HG02610 (cell line): ENCODE measurements at regions not wholly inside any gene's neighbourhood (a gene's known extent, or its start where the extent isn't known, plus 50 kb on each side); places are given as distances from the start of the nearest gene placed in this dataset.
"Not testable (repeated sequence)": the region's sequence is repeated elsewhere in the genome, so short reads cannot be mapped to it uniquely, and the experiment has no call there.

ENCODE experiments used
- ATAC-seq: cut with Tn5 transposase; IDR thresholded peaks from one replicate; pipeline ENCODE4 v1.9.1; 2021; ENCODE audit warnings: mild to moderate bottlenecking, moderate library complexity; ENCODE audit not compliant: unreplicated experiment

DNA sequence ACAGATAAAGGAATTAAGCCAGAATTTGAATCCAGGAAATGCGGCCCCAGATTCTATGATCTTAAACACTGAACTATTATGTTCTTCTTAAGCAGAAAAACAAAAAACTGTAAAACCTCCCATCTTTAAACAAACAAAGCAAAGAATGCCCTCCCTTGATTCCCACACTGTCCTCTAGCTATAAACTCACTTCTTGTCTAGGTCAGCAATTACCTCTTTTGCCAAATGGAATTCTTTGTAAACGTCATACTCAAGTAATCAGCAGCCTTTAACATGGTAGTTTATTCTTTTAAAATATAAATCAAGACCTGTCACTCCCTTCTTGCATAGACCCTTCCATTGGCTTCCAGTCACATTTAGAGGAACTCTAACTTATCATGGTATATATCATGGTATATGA, 958.9 kb upstream of the CNTN5 start:
- no peak for ATAC-seq

- no peak for ATAC-seq
These were observed 958.0 kb upstream of the CNTN5 start for GRCh38 chr11:98062714-98063113.

DNA sequence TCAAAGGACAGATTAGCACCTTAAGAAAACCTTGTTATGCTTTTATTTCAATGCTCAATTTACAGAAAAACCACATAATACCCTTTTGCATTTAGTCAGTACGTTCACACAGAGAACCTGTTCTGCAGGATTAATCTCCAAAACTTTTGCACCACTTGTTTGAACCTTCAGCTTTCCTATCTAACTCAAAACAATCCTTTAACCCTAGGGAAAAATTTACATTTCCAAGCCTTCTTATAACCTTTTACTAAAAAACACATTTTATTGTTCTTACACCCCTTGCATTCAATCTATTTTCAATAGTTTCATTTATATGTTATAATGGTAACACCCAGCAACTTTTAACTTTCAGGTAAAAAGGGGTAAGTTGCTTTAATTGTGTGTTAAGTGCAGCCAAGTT, 952.5 kb upstream of the CNTN5 start:
- no peak for ATAC-seq

- ATAC-seq = not testable (repeated sequence)
These were observed 951.6 kb upstream of the CNTN5 start for GRCh38 chr11:98069147-98069546.

DNA sequence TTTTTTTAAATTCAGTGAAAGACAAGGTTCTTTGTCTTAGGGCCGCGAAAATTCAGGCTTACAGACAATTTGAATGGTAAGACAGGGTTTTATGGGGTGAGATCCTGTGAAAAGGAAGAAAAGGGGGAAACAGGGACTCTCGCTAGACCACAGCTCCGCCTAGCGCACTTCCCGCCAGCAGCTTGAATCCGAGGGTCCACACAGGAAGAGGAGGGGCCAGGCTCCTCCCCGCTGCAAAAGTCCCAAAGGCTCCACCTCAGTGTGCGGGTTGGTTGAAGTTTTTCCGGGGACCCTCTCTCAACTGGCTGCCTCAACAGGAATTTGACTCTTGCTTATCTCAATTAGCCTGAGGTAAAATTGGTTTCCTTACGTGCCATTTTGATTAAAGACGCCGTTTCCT, 950.9 kb upstream of the CNTN5 start:
- ATAC-seq = no peak

DNA sequence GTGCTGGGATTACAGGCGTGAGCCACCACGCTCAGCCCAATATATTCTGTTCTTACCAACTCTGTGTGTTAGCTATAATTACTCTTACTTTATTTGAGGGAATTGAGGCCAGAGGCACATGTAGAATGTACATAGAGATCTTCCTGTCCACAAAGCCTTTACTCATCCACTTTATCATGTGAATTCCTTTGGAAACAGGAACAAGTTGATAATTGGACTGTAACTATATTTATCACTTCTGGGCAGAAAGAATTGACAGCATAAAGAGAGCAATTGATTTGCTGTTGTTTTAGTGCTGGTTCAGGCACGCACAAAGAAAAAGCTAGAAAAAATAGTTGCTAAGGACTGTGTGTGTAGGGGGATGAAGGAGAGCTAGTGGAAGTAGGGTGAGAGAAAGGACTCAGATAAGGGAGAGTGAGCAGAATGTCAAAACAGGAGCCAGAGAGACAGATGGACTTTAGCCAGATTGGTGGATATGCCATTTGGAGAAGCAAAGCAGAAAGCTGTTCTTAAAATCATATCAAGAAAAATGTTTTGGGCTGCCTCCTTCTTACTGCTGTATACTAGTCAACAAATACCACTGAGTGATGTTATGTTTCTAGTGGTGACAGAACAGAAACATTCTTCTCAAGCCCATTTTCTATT, 929.8 kb upstream of the CNTN5 start:
- no peak for ATAC-seq

DNA sequence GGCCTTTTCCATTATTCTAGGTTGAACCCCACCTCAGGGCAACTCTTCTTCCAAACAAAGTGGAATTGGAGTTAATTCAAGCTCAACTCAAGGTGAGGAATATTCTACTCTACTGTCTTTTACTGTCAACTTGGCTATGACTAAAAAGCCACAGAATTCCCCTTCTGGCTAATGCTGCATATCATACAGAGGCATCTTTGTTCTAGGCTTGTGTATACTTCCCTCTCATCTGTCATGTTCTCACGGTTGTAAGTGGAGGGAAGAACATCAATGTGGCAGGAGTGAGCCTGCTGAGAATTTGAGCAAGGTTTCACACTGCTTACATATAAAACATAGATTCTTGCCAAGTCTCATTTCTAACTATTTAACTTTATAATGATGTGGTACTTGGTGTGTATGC, 921.4 kb upstream of the CNTN5 start:
- no peak for ATAC-seq

GRCh38 chr11:98100689-98101088, 920.1 kb upstream of the CNTN5 start:
- no peak for ATAC-seq

DNA sequence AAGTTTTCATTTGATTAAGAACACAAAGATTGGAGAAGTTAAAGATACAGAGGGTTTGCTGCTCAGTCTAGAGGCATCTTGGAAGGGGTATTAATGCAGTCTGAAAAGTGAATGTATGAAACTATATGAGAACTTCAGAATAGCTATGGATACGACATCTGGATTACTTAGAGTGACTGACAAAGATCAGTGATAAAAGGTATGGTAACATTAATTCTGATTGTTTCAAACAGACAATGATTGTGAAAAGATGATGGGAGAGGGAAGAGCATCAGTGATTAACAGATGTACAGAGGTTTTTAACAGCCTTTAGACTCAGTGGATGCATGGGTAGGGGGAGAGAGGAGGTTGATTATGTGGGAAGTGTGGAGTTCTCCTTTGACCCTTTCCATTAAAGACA, 919.4 kb upstream of the CNTN5 start:
- no peak for ATAC-seq

DNA sequence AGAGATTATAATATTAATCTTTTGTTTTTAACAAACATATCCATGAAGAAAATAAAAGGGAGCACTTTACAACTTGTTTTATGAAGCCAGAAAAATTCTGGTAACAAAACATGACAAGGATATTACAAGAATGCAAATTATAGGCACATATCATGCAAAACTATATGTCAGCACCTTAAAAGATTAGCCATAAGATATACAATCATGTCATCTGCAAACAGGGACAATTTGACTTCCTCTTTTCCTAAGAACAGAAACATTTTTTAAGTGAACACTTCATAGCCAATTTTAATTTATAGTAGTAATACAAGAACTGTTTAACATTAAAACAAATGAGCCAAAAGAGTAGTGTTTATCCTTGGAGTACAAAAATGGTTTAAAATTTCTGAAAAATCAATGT, 916.5 kb upstream of the CNTN5 start:
- ATAC-seq = no peak

- no peak for ATAC-seq
These were observed 913.0 kb upstream of the CNTN5 start for GRCh38 chr11:98107736-98108135.

GRCh38 chr11:98110030-98110429, 910.7 kb upstream of the CNTN5 start:
- no peak for ATAC-seq

- no peak for ATAC-seq
These were observed 904.9 kb upstream of the CNTN5 start for GRCh38 chr11:98115873-98116272.

GRCh38 chr11:98130117-98130625, 890.6 kb upstream of the CNTN5 start:
- no peak for ATAC-seq

- ATAC-seq = no peak
These were observed 884.4 kb upstream of the CNTN5 start for GRCh38 chr11:98136357-98136756.

DNA sequence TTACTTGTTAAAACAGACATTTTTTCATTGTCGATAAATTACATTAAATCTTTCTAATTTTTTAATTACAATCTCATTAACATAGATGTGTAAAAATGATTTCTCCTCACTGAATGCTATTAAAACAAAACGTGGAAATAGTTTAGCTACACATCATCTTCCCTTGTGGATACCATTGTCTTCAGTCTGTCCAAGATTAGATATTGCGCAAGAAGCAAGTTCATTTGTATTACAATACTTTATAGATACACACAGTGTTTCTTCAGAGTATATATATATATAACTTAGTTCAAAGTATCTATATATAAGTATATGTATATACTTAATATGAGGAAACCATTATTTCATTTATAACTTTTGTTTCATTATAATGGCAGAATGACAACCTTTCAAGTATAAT, 883.3 kb upstream of the CNTN5 start:
- ATAC-seq = no peak

DNA sequence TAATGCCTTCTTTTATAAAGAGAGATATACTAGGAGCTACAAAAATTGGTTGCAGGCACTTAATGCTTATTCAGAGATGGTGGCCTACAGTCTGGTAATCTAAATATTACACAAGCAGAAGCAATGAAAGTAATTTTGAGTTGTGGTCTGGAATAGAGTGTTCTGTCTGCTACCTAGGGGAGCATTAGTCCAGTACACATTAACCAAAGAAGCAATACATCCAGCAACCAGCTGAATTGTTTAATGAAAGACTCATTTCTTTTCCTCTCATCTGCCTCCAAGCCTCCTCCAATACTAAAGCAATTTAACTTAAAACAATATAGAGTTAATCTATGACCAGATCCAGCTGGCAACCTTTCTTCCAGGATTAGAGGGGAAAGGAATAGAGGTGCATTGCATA, 877.1 kb upstream of the CNTN5 start:
- ATAC-seq = no peak

DNA sequence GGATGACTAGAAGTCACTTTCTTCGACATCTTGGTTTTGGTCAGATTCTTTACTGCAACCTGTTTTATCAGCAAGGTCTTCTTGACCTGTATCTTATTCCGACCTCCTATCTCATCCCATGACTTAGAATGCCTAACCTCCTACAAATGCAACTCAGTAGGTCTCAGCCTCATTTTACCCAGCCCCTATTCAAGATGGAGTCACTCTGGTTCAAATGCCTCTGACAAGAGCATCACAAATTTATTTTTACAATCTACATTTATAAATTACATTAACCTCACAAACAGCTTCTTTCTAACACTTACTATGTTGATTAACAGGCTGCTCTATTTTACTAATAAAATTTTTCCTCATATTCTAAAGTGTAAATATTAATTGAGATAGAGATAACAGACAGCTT, 867.0 kb upstream of the CNTN5 start:
- ATAC-seq = no peak

DNA sequence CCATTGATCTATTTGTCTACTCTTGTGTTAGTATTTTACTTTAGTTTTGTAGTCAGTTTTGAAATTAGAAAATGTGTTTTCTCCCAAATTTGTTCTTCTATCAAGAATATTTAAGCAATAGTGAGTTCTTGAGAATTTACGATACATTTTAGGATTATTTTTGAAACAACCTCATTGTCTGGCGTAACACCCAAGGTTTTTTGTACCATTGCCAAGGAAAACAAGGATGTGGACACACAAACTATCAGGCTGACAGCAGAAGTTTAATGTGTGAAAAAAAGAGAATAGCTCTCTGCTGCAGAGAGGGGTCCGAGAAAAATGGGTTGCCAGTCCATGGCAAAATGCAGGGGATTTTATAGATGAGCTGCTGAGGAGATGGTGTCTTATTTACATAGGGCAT, 865.1 kb upstream of the CNTN5 start:
- ATAC-seq = no peak

- no peak for ATAC-seq
These were observed 842.8 kb upstream of the CNTN5 start for GRCh38 chr11:98177925-98178324.

GRCh38 chr11:98180511-98180910, 840.2 kb upstream of the CNTN5 start:
- no peak for ATAC-seq

DNA sequence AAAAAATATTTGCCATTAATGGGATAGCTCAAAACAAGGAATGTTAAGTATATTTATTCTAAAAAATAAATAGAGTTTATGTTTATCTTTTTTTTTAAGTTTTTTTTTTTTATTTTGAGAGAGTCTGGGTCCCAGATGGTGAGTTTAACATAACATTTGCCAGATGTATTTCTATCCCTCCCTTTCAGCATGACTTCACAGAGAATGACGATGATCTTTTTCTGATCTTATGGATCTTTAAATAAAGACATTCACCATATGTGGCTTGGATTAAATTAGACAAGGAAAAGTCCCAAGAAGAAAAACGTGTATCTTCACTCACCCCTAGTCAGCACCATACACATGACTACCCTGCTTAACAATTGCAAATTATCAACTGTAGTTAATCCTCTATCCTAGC, 839.8 kb upstream of the CNTN5 start:
- no peak for ATAC-seq

- ATAC-seq = no peak
These were observed 837.7 kb upstream of the CNTN5 start for GRCh38 chr11:98183034-98183433.
